Left colon (tissue), 2 donors: ENCODE measurements at regions not wholly inside any gene's neighbourhood (a gene's known extent, or its start where the extent isn't known, plus 50 kb on each side); places are given as distances from the start of the nearest gene placed in this dataset.

ENCODE experiments used
- ATAC-seq: fragments of 200-7000 bp; cut with Tn5 transposase; one replicate; pipeline ENCODE4 v1.9.1; 2020; ENCODE audit warnings: mild to moderate bottlenecking, moderate library complexity
- DNase-seq, 2 donors: peaks; one replicate each; pipeline ENCODE4 v3.0.0-alpha.2; 2020
- intact Hi-C, 2 donors: fragments of 100-400 bp; cut with DNase I in 1 of 2; cut with micrococcal nuclease in 1 of 2; formaldehyde crosslinking; loops; one replicate each; pipeline versions ENCODE4 v1.11.2 to v1.14.0; 2022; cut with DNase I, micrococcal nuclease
- donor health status: DM: no; HTN: no; CAD: no.
- donor health status: DM: yes; HTN: yes; CAD: no.

GRCh38 chr17:45700171-45701090 is 83.7 kb upstream of the CRHR1 start:
- DNase-seq (no peak), ATAC-seq (no peak)
- intact Hi-C loops, result no loop called here

GRCh38 chr17:45702666-45703266 is 81.4 kb upstream of the CRHR1 start:
- no peak for DNase-seq
- ATAC-seq, result no peak
- intact Hi-C loops, result no loop called here

- no peak for DNase-seq
- intact Hi-C loops, result no loop called here
- no peak for ATAC-seq
These were observed 80.8 kb upstream of the CRHR1 start for GRCh38 chr17:45703348-45703747.

GRCh38 chr17:45703806-45704205 is 80.3 kb upstream of the CRHR1 start:
- DNase-seq, result no peak
- no peak for ATAC-seq
- intact Hi-C loops, result no loop called here

- no peak for DNase-seq
- intact Hi-C loops, result no loop called here
- no peak for ATAC-seq
These were observed 79.9 kb upstream of the CRHR1 start for GRCh38 chr17:45704251-45704650.

GRCh38 chr17:45705123-45706009 is 78.8 kb upstream of the CRHR1 start:
- ATAC-seq (no peak), DNase-seq (no peak)
- intact Hi-C loops, result no loop called here

- ATAC-seq, result no peak
- intact Hi-C loops, result no loop called here
- no peak for DNase-seq
These were observed 78.1 kb upstream of the CRHR1 start for GRCh38 chr17:45706033-45706432.

- DNase-seq (no peak), ATAC-seq (no peak)
- intact Hi-C loops, result no loop called here
These were observed 75.3 kb upstream of the CRHR1 start for GRCh38 chr17:45708707-45709290.

GRCh38 chr17:45709728-45710288 is 74.3 kb upstream of the CRHR1 start:
- no peak for DNase-seq
- intact Hi-C loops, result no loop called here
- ATAC-seq, result no peak

- intact Hi-C loops, result no loop called here
- DNase-seq (no peak), ATAC-seq (no peak)
These were observed 68.3 kb upstream of the CRHR1 start for GRCh38 chr17:45715787-45716186.

GRCh38 chr17:45718791-45719190 is 65.3 kb upstream of the CRHR1 start:
- DNase-seq (no peak), ATAC-seq (no peak)
- intact Hi-C loops, result no loop called here

- ATAC-seq (no peak), DNase-seq (no peak)
- intact Hi-C loops, result no loop called here
These were observed 64.6 kb upstream of the CRHR1 start for GRCh38 chr17:45719335-45720071.

GRCh38 chr17:45720386-45720785 is 63.7 kb upstream of the CRHR1 start:
- DNase-seq (no peak), ATAC-seq (no peak)
- intact Hi-C loops, result no loop called here

GRCh38 chr17:45722161-45722560 is 62.0 kb upstream of the CRHR1 start:
- intact Hi-C loops, result no loop called here
- ATAC-seq (no peak), DNase-seq (no peak)

GRCh38 chr17:45729294-45729907 is 54.7 kb upstream of the CRHR1 start:
- intact Hi-C loops, result no loop called here
- no peak for DNase-seq
- ATAC-seq, result no peak

GRCh38 chr17:45730192-45730591 is 53.9 kb upstream of the CRHR1 start:
- no peak for DNase-seq
- ATAC-seq, result no peak
- intact Hi-C loops, result no loop called here

GRCh38 chr17:45731459-45731858 is 52.7 kb upstream of the CRHR1 start:
- no peak for ATAC-seq
- DNase-seq, result no peak
- intact Hi-C loops, result no loop called here

- intact Hi-C loops, result no loop called here
- no peak for ATAC-seq
- no peak for DNase-seq
These were observed 51.1 kb upstream of the CRHR1 start for GRCh38 chr17:45732926-45733505.
